ENCODE measurements at regions not wholly inside any gene's neighbourhood (a gene's known extent, or its start where the extent isn't known, plus 50 kb on each side); places are given as distances from the start of the nearest gene placed in this dataset.

GRCh38 chr2:122656403-122656802 lies 901.0 kb downstream of the TSN start:
- Mint-ChIP-seq H3K27ac (ENCODE audit: unreplicated experiment) (no peak overlapping the region), H3K36me3 (ENCODE audit: low read depth) (no peaks in the 10 kb centered on the region), H3K9me3 (ENCODE audit: low read depth) (no peaks in the 10 kb centered on the region), H3K4me1 (ENCODE audit: low read depth) (peaks cover 8% of the 10 kb centered on the region), H3K4me3 (ENCODE audit: unreplicated experiment) (no peak overlapping the region), H3K27me3 (ENCODE audit: low read depth) (peaks cover 32% of the 10 kb centered on the region)
- no peak for TF ChIP-seq CTCF (IDR thresholded peaks at IDR 0.05)
- no peak for DNase-seq (ENCODE audit: low spot score)

GRCh38 chr2:122660786-122661634 lies 905.6 kb downstream of the TSN start:
- H3K9me3 Mint-ChIP-seq (ENCODE audit: low read depth): no peaks in the 10 kb centered on the region
- H3K4me3 Mint-ChIP-seq (ENCODE audit: unreplicated experiment): peak overlapping the region; percentile 46
- H3K36me3 Mint-ChIP-seq (ENCODE audit: low read depth): no peaks in the 10 kb centered on the region
- no peak overlapping the region for H3K27ac Mint-ChIP-seq (ENCODE audit: unreplicated experiment)
- no peak for TF ChIP-seq CTCF (IDR thresholded peaks at IDR 0.05)
- no peak for DNase-seq (ENCODE audit: low spot score)
- H3K27me3 Mint-ChIP-seq (ENCODE audit: low read depth): peaks cover 52% of the 10 kb centered on the region
- peaks cover 8% of the 10 kb centered on the region for H3K4me1 Mint-ChIP-seq (ENCODE audit: low read depth)

GRCh38 chr2:122663620-122664019 lies 908.2 kb downstream of the TSN start:
- Mint-ChIP-seq H3K4me1 (ENCODE audit: low read depth) (peaks cover 8% of the 10 kb centered on the region), H3K27ac (ENCODE audit: unreplicated experiment) (no peak overlapping the region), H3K4me3 (ENCODE audit: unreplicated experiment) (no peak overlapping the region), H3K9me3 (ENCODE audit: low read depth) (no peaks in the 10 kb centered on the region), H3K36me3 (ENCODE audit: low read depth) (no peaks in the 10 kb centered on the region), H3K27me3 (ENCODE audit: low read depth) (peaks cover 44% of the 10 kb centered on the region)
- TF ChIP-seq CTCF (IDR thresholded peaks at IDR 0.05): no peak
- DNase-seq (ENCODE audit: low spot score): no peak

DNA sequence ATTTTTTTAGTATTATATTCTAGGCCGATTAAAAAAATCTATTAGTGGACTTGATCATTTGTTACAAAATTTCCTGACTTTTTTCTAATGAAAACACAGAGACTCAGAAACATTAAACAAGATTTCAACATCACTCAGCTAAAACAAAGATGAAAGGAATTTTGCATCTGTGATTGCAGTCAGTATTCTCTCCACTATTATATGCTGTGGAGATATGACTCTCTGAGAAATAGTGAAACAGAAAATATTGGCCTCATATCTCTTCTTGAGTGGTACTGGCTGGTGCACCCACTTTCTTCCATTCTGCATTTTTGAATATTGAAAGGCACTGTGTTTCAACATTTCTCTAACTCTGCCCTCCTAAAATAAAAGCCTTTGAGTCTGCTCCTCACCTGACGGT lies 914.2 kb downstream of the TSN start:
- Mint-ChIP-seq H3K27ac (ENCODE audit: unreplicated experiment) (no peak overlapping the region), H3K27me3 (ENCODE audit: low read depth) (peaks cover 6% of the 10 kb centered on the region), H3K4me3 (ENCODE audit: unreplicated experiment) (no peak overlapping the region), H3K9me3 (ENCODE audit: low read depth) (no peaks in the 10 kb centered on the region), H3K36me3 (ENCODE audit: low read depth) (no peaks in the 10 kb centered on the region), H3K4me1 (ENCODE audit: low read depth) (no peaks in the 10 kb centered on the region)
- no peak for DNase-seq (ENCODE audit: low spot score)
- TF ChIP-seq CTCF (IDR thresholded peaks at IDR 0.05): no peak

GRCh38 chr2:122670897-122671296 lies 915.4 kb downstream of the TSN start:
- Mint-ChIP-seq H3K4me3 (ENCODE audit: unreplicated experiment) (no peak overlapping the region), H3K27ac (ENCODE audit: unreplicated experiment) (no peak overlapping the region), H3K36me3 (ENCODE audit: low read depth) (no peaks in the 10 kb centered on the region), H3K4me1 (ENCODE audit: low read depth) (no peaks in the 10 kb centered on the region), H3K9me3 (ENCODE audit: low read depth) (no peaks in the 10 kb centered on the region), H3K27me3 (ENCODE audit: low read depth) (peaks cover 3% of the 10 kb centered on the region)
- DNase-seq (ENCODE audit: low spot score): no peak
- no peak for TF ChIP-seq CTCF (IDR thresholded peaks at IDR 0.05)

Data from chondrocyte (in vitro differentiated cells).